ENCODE measurements at regions not wholly inside any gene's neighbourhood (a gene's known extent, or its start where the extent isn't known, plus 50 kb on each side); places are given as distances from the start of the nearest gene placed in this dataset.
A peak's percentile ranks its signal among the peaks of the same experiment; 100 is the strongest.
"Not testable (repeated sequence)": the region's sequence is repeated elsewhere in the genome, so short reads cannot be mapped to it uniquely, and the experiment has no call there.

DNA sequence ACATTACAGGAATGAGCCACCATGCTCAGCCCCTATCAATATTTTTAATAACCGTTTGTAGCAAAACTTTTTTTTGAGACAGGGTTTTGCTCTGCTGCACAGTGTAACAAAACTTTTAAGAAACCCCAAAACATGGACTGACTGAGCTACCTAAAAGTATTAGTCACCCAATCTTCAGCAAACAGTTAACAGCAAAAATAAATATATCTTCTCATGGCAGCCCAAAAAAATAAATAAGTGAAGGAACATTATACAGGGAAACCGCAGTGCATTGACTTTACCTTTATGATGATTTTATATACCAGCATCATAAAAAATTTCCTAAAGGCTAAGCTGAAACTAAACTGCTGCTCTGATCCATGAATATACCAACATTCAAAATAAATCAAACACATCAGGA is 424.6 kb downstream of the METTL4 start:
- TF ChIP-seq, protein P1, sequence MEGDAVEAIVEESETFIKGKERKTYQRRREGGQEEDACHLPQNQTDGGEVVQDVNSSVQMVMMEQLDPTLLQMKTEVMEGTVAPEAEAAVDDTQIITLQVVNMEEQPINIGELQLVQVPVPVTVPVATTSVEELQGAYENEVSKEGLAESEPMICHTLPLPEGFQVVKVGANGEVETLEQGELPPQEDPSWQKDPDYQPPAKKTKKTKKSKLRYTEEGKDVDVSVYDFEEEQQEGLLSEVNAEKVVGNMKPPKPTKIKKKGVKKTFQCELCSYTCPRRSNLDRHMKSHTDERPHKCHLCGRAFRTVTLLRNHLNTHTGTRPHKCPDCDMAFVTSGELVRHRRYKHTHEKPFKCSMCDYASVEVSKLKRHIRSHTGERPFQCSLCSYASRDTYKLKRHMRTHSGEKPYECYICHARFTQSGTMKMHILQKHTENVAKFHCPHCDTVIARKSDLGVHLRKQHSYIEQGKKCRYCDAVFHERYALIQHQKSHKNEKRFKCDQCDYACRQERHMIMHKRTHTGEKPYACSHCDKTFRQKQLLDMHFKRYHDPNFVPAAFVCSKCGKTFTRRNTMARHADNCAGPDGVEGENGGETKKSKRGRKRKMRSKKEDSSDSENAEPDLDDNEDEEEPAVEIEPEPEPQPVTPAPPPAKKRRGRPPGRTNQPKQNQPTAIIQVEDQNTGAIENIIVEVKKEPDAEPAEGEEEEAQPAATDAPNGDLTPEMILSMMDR (conservative IDR thresholded peaks at IDR 0.05; ENCODE audit: low read depth, low read length) = no peak
- DNase-seq (ENCODE audit: low read depth) = no peak
- H3K4me3 ChIP-seq (ENCODE audit: low read length) = no peak overlapping the region

DNA sequence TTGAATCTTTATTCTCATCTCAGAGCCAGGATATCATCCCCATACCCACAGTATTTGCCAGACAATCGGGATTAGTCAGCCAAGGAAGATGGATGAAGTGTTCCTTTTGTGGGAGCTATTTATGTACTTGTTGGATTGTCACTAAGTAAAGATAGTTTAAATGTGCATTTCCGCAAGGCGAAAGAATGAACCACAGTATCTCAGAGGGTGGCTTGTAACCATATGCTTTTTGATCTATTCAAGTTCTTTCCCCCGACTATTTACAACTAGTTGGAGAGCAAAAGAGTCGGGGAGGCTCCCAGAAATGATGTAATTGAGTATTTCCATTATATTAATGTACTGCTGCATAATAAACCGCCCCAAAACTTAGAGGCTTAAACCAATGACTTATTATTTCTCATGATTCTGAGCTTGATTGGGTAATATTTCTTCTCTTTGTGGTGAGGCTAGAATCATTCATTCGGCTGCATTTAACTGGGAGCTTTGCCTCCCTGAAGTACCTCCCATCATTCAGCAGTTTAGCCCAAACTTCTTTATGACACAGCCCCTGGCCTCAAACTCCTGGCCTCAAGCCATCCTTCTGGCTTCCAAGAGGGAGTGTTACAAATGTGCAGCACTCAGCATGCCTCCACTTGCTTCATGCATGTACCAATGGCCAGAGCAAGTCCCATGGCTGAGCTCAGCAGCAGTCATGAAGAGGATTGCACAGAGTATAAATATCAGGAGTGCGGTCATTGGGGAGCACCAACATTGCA is 423.7 kb downstream of the METTL4 start:
- TF ChIP-seq, protein P1 (conservative IDR thresholded peaks at IDR 0.05; ENCODE audit: low read depth, low read length) = no peak
- H3K4me3 ChIP-seq (ENCODE audit: low read length) = no peak overlapping the region
- DNase-seq (ENCODE audit: low read depth) = no peak

DNA sequence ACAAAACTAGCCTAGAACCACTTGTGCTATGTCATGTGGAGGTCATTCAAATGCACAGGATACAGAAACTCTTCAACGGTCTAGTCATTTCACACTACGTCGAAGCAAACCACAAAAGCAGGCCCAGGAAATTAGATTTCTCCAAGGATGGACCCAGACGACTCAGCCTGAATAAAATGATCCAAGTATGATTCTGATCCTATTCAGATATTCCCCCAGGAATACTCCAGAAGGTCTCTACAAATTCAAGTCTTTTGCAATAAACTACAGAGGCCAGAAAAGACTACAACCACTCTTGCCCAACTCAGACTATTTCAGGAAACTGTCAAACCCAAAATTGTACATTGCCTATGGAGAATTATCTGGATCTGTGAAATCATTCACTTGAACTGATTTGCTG is 422.5 kb downstream of the METTL4 start:
- DNase-seq (ENCODE audit: low read depth) = no peak

DNA sequence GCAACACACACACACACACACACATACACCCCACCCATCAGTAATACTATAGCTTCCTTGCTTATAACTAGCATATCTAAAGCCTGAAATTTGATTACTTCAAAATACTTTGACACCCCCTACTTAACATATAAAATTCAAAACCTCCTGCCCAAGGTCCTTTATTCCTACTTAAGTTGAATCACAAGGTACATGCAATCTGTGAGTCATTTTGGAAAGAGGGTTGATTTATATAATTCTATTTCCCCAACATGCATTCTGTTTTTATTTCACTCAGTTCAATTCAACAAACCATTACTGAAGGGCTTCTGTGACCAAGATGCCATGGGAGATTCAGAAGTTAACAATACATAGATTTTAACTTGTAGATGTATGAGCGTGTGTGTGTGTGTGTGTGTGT is 420.7 kb downstream of the METTL4 start:
- DNase-seq (ENCODE audit: low read depth) = peak; percentile 29
- TF ChIP-seq, protein P1 (conservative IDR thresholded peaks at IDR 0.05; ENCODE audit: low read depth, low read length) = no peak
- no peak overlapping the region for H3K4me3 ChIP-seq (ENCODE audit: low read length)

More for the DNA sequence above, 422.5 kb downstream of the METTL4 start:
- no peak overlapping the region for H3K4me3 ChIP-seq (ENCODE audit: low read length)
- TF ChIP-seq, protein P1 (conservative IDR thresholded peaks at IDR 0.05; ENCODE audit: low read depth, low read length) = no peak

DNA sequence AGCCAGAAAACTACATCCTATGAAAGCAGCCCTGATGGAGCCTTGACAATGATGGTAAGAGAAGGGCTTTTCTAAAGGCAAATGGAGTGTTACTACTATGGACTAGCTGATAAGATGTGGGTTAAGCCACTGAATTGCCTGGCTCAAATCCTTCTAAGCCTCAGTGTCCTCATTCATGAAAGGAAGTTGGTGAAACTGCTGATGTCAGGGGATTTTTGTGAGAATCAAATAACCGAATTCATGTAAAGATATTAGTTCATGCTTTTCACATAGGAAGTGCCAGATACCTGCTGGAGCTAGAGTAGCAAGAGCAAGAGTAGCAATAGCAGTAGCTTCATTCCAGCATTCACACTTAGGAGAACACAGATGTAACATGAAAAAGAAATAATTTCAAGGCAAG is 417.0 kb downstream of the METTL4 start:
- DNase-seq (ENCODE audit: low read depth) = no peak

DNA sequence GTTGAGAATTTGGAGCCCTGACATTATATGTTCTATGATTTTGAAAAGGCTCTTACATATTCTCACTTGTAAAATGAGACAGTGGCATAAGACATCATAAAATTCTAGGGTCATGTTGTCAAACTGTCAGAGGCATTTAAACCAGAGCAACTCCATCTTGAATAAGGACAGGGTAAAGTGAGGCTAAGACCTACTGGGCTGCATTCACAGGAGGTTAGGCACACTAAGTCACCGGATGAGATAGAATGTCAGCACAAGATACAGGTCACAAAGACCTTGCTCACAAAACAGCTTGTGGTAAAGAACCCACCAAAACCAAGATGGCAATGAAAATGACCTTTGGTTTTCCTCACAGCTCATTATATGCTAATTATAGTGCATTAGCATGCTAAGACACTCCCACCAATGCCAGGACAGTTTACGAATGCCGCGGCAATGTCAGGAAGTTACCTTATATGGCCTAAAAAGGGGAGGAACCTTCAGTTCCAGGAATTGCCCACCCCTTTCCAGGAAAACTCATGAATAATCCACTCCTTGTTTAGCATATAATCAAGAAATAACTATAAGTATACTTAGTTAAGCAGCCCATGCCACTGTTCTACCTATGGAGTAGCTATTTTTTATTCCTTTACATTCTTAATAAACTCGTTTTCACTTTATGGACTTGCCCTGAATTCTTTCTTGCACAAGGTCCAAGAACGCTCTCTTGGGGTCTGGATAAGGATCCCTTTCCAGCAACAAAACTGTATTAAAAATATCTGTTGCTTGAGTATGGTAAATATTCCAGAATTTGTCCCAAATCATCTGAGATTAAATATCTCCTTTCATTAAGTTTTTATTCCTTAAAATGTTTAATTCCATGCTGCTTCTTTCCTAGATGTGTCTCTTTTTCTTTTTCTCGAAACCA is 406.4 kb downstream of the METTL4 start:
- DNase-seq (ENCODE audit: low read depth) = no peak
- no peak overlapping the region for H3K4me3 ChIP-seq (ENCODE audit: low read length)
- TF ChIP-seq, protein P1 (conservative IDR thresholded peaks at IDR 0.05; ENCODE audit: low read depth, low read length) = no peak

More for the DNA sequence above, 417.0 kb downstream of the METTL4 start:
- TF ChIP-seq, protein P1 (conservative IDR thresholded peaks at IDR 0.05; ENCODE audit: low read depth, low read length) = no peak
- H3K4me3 ChIP-seq (ENCODE audit: low read length) = no peak overlapping the region

DNA sequence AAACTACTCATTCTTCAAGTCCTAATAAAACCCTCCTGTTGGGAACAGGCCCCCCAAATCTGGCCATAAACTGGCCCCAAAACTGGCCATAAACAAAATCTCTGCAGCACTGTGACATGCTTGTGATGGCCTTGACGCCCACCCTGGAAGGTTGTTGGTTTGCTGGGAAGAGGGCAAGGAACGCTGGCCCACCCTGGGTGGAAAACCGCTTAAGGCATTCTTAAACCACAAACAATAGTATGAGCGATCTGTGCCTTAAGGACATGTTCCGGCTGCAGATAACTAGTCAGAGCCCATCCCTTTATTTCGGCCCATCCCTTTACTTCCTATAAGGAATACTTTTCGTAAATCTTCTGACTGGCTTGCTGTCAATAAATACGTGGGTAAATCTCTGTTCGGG is 404.4 kb downstream of the METTL4 start:
- not testable (repeated sequence) for DNase-seq (ENCODE audit: low read depth)

More for the DNA sequence above, 404.4 kb downstream of the METTL4 start:
- not testable (repeated sequence) for H3K4me3 ChIP-seq (ENCODE audit: low read length)

All from retinal pigment epithelial cell (primary cell).